ENCODE measurements at regions not wholly inside any gene's neighbourhood (a gene's known extent, or its start where the extent isn't known, plus 50 kb on each side); places are given as distances from the start of the nearest gene placed in this dataset.
A peak's percentile ranks its signal among the peaks of the same experiment; 100 is the strongest.

GRCh38 chr12:32952681-32953080, 56.1 kb upstream of the PKP2 start:
- Histone ChIP-seq H3K27ac (ENCODE audit: low read depth, low read length, poor library complexity, severe bottlenecking) (no peak overlapping the region), H3K79me2 (ENCODE audit: insufficient read depth, low read depth, low read length) (no peaks in the 10 kb centered on the region), H3K4me3 (ENCODE audit: low read depth, low read length, poor library complexity, severe bottlenecking) (no peak overlapping the region), H3K9me2 (ENCODE audit: insufficient read depth, low read length) (no peaks in the 10 kb centered on the region), H3K4me1 (ENCODE audit: insufficient read depth, low read length, poor library complexity, severe bottlenecking) (no peaks in the 10 kb centered on the region), H3K9me3 (ENCODE audit: low read length) (no peaks in the 10 kb centered on the region), H2AFZ (ENCODE audit: low read length) (no peak overlapping the region), H3K36me3 (ENCODE audit: insufficient read depth, low read length) (no peaks in the 10 kb centered on the region), H4K20me1 (ENCODE audit: insufficient read depth, low read length) (no peaks in the 10 kb centered on the region), H3K4me2 (ENCODE audit: low read length) (no peak overlapping the region)
- CTCF ChIA-PET (ENCODE audit: unreplicated experiment), result no interaction called here
- intact Hi-C loops (cut with micrococcal nuclease; ENCODE audit: unreplicated experiment), result no loop called here
- no peak for DNase-seq (ENCODE audit: low spot score)
- POLR2A ChIA-PET, result no interaction called here
- TF ChIP-seq EZH2phosphoT487 (IDR thresholded peaks at IDR 0.05; ENCODE audit: borderline replicate concordance, low read depth, low read length) (no peak), CTCF (conservative IDR thresholded peaks at IDR 0.05; ENCODE audit: low read length) (no peak)
- BruUV-seq (replicated peaks), result no TSS peak

GRCh38 chr12:32949815-32950214, 53.2 kb upstream of the PKP2 start:
- Histone ChIP-seq H3K9me3 (ENCODE audit: low read length) (no peaks in the 10 kb centered on the region), H3K36me3 (ENCODE audit: insufficient read depth, low read length) (no peaks in the 10 kb centered on the region), H4K20me1 (ENCODE audit: insufficient read depth, low read length) (no peaks in the 10 kb centered on the region), H3K4me1 (ENCODE audit: insufficient read depth, low read length, poor library complexity, severe bottlenecking) (no peaks in the 10 kb centered on the region), H2AFZ (ENCODE audit: low read length) (no peak overlapping the region), H3K27ac (ENCODE audit: low read depth, low read length, poor library complexity, severe bottlenecking) (no peak overlapping the region), H3K79me2 (ENCODE audit: insufficient read depth, low read depth, low read length) (no peaks in the 10 kb centered on the region), H3K9me2 (ENCODE audit: insufficient read depth, low read length) (no peaks in the 10 kb centered on the region), H3K4me2 (ENCODE audit: low read length) (no peak overlapping the region), H3K4me3 (ENCODE audit: low read depth, low read length, poor library complexity, severe bottlenecking) (no peak overlapping the region)
- TF ChIP-seq CTCF (conservative IDR thresholded peaks at IDR 0.05; ENCODE audit: low read length), result no peak
- TF ChIP-seq EZH2phosphoT487 (IDR thresholded peaks at IDR 0.05; ENCODE audit: borderline replicate concordance, low read depth, low read length), result no peak
- intact Hi-C loops (cut with micrococcal nuclease; ENCODE audit: unreplicated experiment), result no loop called here
- ChIA-PET CTCF (ENCODE audit: unreplicated experiment) (no interaction called here), POLR2A (interaction anchor here (0.7 kb wide), 1 partner anchor 75 kb away, joined by 3 read pairs; no protein-coding TSS in a partner anchor)
- no TSS peak for BruUV-seq (replicated peaks)
- DNase-seq (ENCODE audit: low spot score), result no peak

DNA sequence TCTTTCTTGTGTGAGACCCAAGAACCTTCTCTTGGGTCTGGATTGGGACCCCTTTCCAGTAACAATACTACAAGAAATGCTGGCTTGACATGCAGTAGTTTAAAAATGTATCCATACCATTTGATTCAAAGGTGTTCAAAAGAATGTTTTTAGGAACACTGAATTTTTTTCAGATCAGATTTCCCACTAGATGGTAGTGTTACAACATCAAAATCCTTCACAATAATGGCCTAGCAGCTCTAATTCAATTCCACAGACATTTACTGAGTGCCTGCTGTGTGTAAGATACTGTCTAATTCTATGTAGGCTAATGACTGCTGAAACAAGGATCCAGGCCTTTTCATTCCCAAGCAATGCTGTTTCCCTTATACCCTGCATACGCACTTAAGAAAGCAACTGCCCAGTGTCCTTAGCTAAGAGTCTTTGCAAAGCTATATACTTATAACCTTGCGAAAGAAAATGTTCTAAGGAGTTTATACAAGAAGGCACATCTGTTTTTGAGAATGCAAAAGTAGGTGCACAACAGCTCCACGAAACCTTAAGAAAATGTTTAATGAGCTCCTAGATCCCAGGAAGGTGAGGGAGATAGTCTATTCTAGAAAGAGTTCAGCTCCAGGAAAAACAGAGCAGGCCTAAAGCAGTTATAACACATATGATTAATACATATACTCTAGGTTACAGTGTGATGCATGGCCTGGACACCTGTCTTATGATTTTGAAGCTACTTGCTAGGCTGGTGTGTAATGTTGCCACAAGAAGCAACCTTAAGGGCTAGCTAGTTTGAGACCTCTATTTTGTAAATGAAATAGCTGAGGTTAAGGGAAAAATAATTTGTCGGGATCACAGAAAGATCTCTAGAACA, 50.9 kb upstream of the PKP2 start:
- DNase-seq (ENCODE audit: low spot score), result peak; percentile 3
- ChIA-PET POLR2A (interaction anchor here (0.5 to 0.6 kb wide), 2 partner anchors 22 to 53 kb away, joined by 3 to 5 read pairs; no protein-coding TSS in a partner anchor), CTCF (ENCODE audit: unreplicated experiment) (interaction anchor here (0.5 kb wide), 1 partner anchor 193 kb away, joined by 5 read pairs; no protein-coding TSS in a partner anchor)
- Histone ChIP-seq H3K4me2 (ENCODE audit: low read length) (no peak overlapping the region), H3K27ac (ENCODE audit: low read depth, low read length, poor library complexity, severe bottlenecking) (no peak overlapping the region), H2AFZ (ENCODE audit: low read length) (no peak overlapping the region), H3K4me3 (ENCODE audit: low read depth, low read length, poor library complexity, severe bottlenecking) (no peak overlapping the region), H3K79me2 (ENCODE audit: insufficient read depth, low read depth, low read length) (no peaks in the 10 kb centered on the region), H4K20me1 (ENCODE audit: insufficient read depth, low read length) (no peaks in the 10 kb centered on the region), H3K9me2 (ENCODE audit: insufficient read depth, low read length) (no peaks in the 10 kb centered on the region), H3K36me3 (ENCODE audit: insufficient read depth, low read length) (no peaks in the 10 kb centered on the region), H3K4me1 (ENCODE audit: insufficient read depth, low read length, poor library complexity, severe bottlenecking) (no peaks in the 10 kb centered on the region), H3K9me3 (ENCODE audit: low read length) (no peaks in the 10 kb centered on the region)
- TF ChIP-seq CTCF (conservative IDR thresholded peaks at IDR 0.05; ENCODE audit: low read length) (0 out of 2 replicates have a peak, but pooled peaks have one; percentile 36), EZH2phosphoT487 (IDR thresholded peaks at IDR 0.05; ENCODE audit: borderline replicate concordance, low read depth, low read length) (no peak)
- BruUV-seq (replicated peaks), result no TSS peak
- intact Hi-C loops (cut with micrococcal nuclease; ENCODE audit: unreplicated experiment), result no loop called here
